Liver (tissue), 3 donors: ENCODE measurements at regions not wholly inside any gene's neighbourhood (a gene's known extent, or its start where the extent isn't known, plus 50 kb on each side); places are given as distances from the start of the nearest gene placed in this dataset.

Experiments
- CTCF ChIP-seq: fragments of 150-350 bp; IDR thresholded peaks from 2 replicates; pipeline ENCODE4 v1.5.1; 2017; ENCODE audit warnings: improper control_type of control experiment, low read depth, low read length; ENCODE audit not compliant: missing input control
- RAD21 ChIP-seq, 2 donors: IDR thresholded peaks; 2 replicates each; pipeline ENCODE4 v1.6.1; 2016; ENCODE audit warnings: antibody characterized with exemption in 2 of 2, mild to moderate bottlenecking in 2 of 2
- RXRA ChIP-seq, 2 donors: IDR thresholded peaks; 2 replicates each; pipeline ENCODE4 v1.6.1; 2017 to 2018; ENCODE audit warnings: antibody characterized with exemption in 2 of 2, mild to moderate bottlenecking in 1 of 2
- SP1 ChIP-seq: IDR thresholded peaks from 2 replicates; pipeline ENCODE4 v1.6.1; 2018; ENCODE audit warnings: antibody characterized with exemption, mild to moderate bottlenecking
- donor health status: healthy.
- donor health status: healthy.

- TF ChIP-seq CTCF: no peak
- no peak for TF ChIP-seq RAD21 (IDR thresholded peaks at IDR 0.05)
- TF ChIP-seq SP1: no peak
- no peak for TF ChIP-seq RXRA (IDR thresholded peaks at IDR 0.05)
Measured at GRCh38 chrX:49773993-49774392, 55.1 kb upstream of the PAGE4 start.
